ENCODE measurements at regions not wholly inside any gene's neighbourhood (a gene's known extent, or its start where the extent isn't known, plus 50 kb on each side); places are given as distances from the start of the nearest gene placed in this dataset.

GRCh38 chr5:36536616-36537005 is 69.8 kb upstream of the SLC1A3 start:
- no peak overlapping the region for H3K9ac ChIP-seq (ENCODE audit: low read length)
- ATAC-seq (no peak), DNase-seq (ENCODE audit: low read depth, low spot score) (no peak)
- H3K27ac ChIP-seq (ENCODE audit: low read depth, low read length), result no peak overlapping the region
- POLR2A ChIA-PET, result no interaction called here
- RAD21 ChIA-PET (ENCODE audit: low non-redundant PET in 1 of 2, low total read pairs in 2 of 2, uncharacterized antibody in 2 of 2, unreplicated experiment in 2 of 2), result no interaction called here
- H4K20me1 ChIP-seq (ENCODE audit: insufficient read depth), result no peaks in the 10 kb centered on the region
- no peaks in the 10 kb centered on the region for H3K9me3 ChIP-seq (ENCODE audit: control insufficient read depth in 1 of 2, insufficient read depth in 1 of 2, low read depth in 1 of 2, low read length in 2 of 2)
- BruUV-seq (replicated peaks), result no TSS peak
- no peak overlapping the region for H2AFZ ChIP-seq (ENCODE audit: low read depth, low read length, poor library complexity, severe bottlenecking)
- no peaks in the 10 kb centered on the region for H3K36me3 ChIP-seq (ENCODE audit: control insufficient read depth in 1 of 2, insufficient read depth in 2 of 2, low read length in 2 of 2)
- no peaks in the 10 kb centered on the region for H3K79me2 ChIP-seq (ENCODE audit: insufficient read depth, low read length)
- H3K9me2 ChIP-seq (ENCODE audit: insufficient read depth), result no peaks in the 10 kb centered on the region
- H3K4me3 ChIP-seq (replicated peaks in 1 of 2; ENCODE audit: low read depth in 1 of 2, low read length in 2 of 2), result no peak overlapping the region
- no peaks in the 10 kb centered on the region for H3K27me3 ChIP-seq (ENCODE audit: insufficient read depth, low read length)
- TF ChIP-seq EZH2 (IDR thresholded peaks at IDR 0.05) (no peak), YY1 (IDR thresholded peaks at IDR 0.05; ENCODE audit: extremely low read depth, insufficient replicate concordance, low read depth, low read length) (no peak), FOSL1 (IDR thresholded peaks at IDR 0.05; ENCODE audit: low read depth) (no peak), POLR2AphosphoS5 (IDR thresholded peaks at IDR 0.05; ENCODE audit: low read depth, low read length) (no peak), SRF (IDR thresholded peaks at IDR 0.05; ENCODE audit: low read depth) (no peak), JUND (IDR thresholded peaks at IDR 0.05) (no peak), ZNF274 (IDR thresholded peaks at IDR 0.05; ENCODE audit: low read depth, low read length) (no peak), SP1 (IDR thresholded peaks at IDR 0.05; ENCODE audit: low read depth) (no peak), TCF7L2 (IDR thresholded peaks at IDR 0.05; ENCODE audit: borderline replicate concordance, extremely low read depth, insufficient read depth, insufficient read length) (no peak), CEBPB (IDR thresholded peaks at IDR 0.05; ENCODE audit: low read depth) (no peak), RAD21 (IDR thresholded peaks at IDR 0.05; ENCODE audit: low read depth) (no peak), ELF1 (IDR thresholded peaks at IDR 0.05; ENCODE audit: borderline replicate concordance, low read depth) (no peak), EGR1 (IDR thresholded peaks at IDR 0.05; ENCODE audit: low read depth) (no peak), POLR2A (IDR thresholded peaks at IDR 0.05; ENCODE audit: borderline replicate concordance, extremely low read depth, insufficient read depth, insufficient read length) (no peak), SIN3A (IDR thresholded peaks at IDR 0.05; ENCODE audit: low read depth) (no peak), CBX3 (IDR thresholded peaks at IDR 0.05; ENCODE audit: low read depth) (no peak)
- TF ChIP-seq, protein P1, sequence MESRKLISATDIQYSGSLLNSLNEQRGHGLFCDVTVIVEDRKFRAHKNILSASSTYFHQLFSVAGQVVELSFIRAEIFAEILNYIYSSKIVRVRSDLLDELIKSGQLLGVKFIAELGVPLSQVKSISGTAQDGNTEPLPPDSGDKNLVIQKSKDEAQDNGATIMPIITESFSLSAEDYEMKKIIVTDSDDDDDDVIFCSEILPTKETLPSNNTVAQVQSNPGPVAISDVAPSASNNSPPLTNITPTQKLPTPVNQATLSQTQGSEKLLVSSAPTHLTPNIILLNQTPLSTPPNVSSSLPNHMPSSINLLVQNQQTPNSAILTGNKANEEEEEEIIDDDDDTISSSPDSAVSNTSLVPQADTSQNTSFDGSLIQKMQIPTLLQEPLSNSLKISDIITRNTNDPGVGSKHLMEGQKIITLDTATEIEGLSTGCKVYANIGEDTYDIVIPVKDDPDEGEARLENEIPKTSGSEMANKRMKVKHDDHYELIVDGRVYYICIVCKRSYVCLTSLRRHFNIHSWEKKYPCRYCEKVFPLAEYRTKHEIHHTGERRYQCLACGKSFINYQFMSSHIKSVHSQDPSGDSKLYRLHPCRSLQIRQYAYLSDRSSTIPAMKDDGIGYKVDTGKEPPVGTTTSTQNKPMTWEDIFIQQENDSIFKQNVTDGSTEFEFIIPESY (IDR thresholded peaks at IDR 0.05; ENCODE audit: extremely low read depth, insufficient replicate concordance, low read length), result no peak
- TF ChIP-seq, protein P2, sequence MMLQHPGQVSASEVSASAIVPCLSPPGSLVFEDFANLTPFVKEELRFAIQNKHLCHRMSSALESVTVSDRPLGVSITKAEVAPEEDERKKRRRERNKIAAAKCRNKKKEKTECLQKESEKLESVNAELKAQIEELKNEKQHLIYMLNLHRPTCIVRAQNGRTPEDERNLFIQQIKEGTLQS (IDR thresholded peaks at IDR 0.05), result no peak
- TF ChIP-seq, protein P3, sequence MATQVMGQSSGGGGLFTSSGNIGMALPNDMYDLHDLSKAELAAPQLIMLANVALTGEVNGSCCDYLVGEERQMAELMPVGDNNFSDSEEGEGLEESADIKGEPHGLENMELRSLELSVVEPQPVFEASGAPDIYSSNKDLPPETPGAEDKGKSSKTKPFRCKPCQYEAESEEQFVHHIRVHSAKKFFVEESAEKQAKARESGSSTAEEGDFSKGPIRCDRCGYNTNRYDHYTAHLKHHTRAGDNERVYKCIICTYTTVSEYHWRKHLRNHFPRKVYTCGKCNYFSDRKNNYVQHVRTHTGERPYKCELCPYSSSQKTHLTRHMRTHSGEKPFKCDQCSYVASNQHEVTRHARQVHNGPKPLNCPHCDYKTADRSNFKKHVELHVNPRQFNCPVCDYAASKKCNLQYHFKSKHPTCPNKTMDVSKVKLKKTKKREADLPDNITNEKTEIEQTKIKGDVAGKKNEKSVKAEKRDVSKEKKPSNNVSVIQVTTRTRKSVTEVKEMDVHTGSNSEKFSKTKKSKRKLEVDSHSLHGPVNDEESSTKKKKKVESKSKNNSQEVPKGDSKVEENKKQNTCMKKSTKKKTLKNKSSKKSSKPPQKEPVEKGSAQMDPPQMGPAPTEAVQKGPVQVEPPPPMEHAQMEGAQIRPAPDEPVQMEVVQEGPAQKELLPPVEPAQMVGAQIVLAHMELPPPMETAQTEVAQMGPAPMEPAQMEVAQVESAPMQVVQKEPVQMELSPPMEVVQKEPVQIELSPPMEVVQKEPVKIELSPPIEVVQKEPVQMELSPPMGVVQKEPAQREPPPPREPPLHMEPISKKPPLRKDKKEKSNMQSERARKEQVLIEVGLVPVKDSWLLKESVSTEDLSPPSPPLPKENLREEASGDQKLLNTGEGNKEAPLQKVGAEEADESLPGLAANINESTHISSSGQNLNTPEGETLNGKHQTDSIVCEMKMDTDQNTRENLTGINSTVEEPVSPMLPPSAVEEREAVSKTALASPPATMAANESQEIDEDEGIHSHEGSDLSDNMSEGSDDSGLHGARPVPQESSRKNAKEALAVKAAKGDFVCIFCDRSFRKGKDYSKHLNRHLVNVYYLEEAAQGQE (IDR thresholded peaks at IDR 0.05; ENCODE audit: low read depth), result no peak
- CTCF ChIA-PET, result no interaction called here
- no peaks in the 10 kb centered on the region for H3K4me1 ChIP-seq (ENCODE audit: control insufficient read depth in 1 of 2, insufficient read depth in 2 of 2, low read length in 2 of 2)
- intact Hi-C loops (cut with micrococcal nuclease), result loop anchor here (5.0 kb wide), 1 partner anchor 591 kb away; no protein-coding TSS in a partner anchor
- H3K4me2 ChIP-seq (ENCODE audit: low read length), result no peak overlapping the region

Measured in HCT116 (cell line).